Fibroblast of the conjunctiva (primary cell): ENCODE measurements at regions not wholly inside any gene's neighbourhood (a gene's known extent, or its start where the extent isn't known, plus 50 kb on each side); places are given as distances from the start of the nearest gene placed in this dataset.

Experiments used
- DNase-seq: peaks from one replicate; pipeline ENCODE4 v3.0.0-alpha.2; 2010; ENCODE audit warnings: low read depth

DNA sequence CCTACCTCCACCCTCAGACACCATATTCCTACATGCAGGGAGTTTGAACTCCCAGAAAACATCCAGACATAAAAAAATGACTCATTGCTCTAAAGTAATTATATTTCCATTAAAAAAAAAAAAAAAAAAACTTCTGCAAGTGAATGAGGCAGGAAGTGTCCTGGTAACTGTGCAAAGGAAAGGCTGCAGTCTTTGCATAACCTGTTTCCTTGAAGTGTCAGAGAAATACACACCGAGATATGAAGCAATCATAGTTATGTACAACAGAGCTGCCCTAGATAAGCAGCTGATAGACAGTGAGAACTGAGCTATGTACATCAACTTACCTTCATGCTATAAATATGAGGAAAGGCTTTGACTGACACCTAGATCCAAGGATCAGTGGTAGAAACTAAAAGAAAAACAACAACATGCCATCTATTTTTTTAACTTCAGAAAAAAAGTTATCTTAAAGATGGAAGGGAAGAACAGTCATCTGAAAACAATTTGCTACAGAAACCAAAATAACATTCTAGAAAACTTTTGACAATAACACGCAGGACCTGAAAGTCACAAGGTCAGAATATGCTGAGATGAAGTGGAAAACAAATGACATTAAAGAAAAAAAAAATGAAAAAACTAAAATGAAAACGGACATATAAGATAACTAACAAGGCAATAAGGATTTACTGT, 263.2 kb downstream of the SEC23A start:
- DNase-seq, result no peak

DNA sequence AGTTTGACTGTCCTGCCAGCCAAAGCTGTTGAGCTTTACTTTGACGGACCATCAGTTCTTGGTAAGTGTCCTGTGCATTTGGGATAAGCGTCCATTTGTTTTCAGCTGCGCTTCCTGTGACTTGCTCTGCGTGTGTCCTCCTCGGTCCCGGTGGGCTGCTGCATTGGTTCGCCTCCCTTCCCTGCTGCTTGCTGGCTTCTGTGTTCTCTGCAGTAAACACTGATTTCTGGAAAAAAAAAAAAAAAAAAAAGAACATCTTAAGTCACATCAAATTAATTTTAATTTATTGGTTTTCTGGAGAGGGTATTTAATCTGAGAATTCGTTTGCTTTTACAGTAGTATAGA, 264.1 kb downstream of the SEC23A start:
- DNase-seq, result no peak

DNA sequence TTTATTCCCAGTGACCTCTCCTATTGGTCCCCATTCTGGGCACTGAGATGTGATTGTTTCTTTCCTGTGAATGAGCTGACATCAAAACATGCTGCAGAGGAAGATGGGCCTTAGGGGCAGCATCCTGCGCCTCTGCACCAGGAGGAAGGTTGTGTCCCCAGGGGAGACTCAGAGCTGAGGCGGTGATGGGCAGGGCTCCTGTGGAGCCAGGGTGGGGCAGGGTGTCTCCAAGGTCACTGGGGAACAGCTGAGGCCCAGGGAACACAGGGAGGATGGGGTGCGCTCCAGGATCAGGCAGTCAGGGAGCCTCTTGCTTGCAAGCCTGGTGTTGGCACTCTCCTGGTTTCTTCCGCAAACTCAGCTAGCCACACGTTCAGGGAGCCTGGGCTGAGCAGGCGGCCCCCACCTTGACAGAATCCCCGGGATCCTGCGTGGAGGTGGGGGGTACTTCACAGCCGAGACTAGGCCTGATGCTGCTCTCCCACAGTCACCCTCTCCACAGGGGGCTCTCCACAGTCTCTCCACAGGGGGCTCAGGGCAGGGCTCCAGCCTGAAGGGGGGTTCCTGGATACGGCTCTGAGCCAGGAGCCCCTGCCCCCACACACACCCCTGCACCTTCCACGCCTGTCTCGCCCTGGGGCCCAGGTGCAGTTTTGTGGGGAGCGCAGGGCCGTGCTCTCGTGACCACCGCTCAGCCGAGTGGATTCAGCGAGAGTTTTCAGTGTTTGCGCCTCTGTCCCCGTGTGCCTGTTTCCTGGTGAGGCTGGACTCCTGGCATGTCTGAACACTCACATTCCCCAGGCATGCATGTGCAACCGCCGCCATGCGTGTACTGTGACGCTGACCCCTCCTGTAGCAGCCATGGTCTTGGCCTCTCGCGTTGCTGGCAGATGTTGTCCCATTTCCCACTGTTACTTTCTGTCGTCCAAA, 264.7 kb downstream of the SEC23A start:
- no peak for DNase-seq

DNA sequence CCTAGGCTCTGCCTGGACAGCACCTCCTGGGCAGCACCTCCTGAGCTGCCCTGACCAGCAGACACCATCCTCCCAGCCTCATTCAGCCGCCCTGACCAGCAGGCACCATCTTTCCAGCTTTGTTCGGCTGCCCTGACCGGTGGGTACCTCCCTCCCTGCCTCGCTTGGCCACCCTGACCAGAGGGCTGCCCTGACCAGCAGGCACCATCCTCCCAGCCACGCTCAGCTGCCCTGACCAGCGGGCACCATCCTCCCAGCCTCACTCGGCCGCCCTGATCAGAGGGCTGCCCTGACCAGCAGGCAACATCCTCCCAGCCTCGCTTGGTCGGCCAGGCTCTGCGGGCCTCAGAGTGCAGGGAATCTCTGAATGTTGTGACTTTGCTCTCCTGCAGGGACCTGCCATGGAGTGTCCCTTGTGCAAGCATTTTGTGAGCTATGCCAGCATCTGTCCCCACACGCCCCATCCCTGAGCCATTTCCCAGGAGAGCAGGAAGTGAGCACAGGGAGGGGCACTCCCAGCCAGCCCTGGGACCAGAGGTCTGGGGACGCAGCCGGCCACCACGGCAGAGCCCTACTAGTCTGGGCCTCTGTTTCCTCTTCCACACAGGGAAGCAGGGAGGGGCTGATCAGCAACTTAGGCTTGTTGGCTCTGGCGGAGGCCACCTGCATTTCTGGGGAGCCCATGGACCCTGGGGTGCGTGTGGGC, 265.5 kb downstream of the SEC23A start:
- no peak for DNase-seq

DNA sequence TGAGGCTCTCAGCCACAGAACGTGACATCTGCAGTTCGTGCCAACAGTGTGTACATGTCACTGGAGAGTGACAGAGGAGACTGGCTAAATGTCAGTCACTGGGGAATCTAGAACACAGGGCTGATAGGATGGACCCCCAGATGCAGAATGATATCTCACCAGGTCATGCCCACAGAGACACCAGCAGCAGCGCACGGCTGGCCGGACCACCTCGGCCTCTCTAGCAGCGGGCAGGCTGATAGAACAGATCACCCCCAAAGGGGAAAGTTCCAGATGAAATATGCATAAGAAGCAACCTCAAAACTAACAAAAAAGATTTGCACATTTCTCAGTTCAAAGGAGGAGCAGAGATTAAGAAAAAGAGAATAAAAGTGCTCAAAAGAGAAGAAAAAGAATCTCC, 266.5 kb downstream of the SEC23A start:
- no peak for DNase-seq

DNA sequence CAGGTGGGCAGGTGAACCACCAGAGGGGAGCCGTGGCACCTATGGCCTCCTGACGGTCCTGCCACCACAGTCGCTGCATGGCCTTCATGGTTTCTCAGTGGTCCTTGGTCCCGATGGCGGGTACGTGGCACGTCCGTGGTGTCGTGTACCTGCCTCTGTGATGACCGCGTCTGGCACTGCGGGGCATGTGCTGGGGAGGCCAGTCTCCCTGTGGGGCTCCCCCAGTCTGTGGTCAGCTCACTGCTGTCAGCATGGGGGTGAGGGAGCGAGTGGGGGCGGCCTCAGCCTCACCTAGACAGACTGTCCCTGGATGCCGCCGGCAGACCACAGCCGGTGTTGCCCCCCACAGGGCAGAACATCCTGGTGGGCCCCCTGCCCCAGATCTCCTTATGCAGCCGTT, 267.2 kb downstream of the SEC23A start:
- DNase-seq, result no peak

DNA sequence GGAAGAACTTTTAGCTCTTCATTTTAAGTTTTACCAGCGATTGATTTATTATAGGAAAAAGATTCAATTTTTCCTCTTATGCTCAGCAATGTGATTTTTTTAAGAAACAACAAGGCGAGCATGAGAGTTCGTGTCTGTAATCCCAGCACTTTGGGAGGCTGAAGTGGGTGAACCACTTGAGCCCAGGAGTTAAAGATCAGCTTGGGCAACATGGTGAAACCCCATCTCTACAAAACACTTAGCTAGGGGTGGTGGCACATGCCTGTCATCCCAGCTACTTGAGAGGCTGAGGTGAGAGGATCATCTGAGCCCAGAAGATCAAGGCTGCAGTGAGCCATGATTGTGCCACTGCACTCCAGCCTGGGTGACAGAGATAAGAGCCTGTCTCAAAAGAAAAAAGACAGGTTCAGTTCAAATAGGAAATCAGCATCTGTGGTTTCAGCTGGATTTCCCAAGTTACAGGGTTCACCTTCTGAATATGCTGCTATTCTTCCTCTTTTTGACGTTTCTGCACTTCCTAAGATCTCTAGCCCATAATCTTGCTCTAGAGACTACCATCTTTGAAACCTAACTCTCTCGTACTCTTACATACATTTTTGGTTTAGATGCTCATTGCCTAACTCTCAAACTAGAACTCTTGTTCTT, 274.7 kb downstream of the SEC23A start:
- DNase-seq, result no peak

DNA sequence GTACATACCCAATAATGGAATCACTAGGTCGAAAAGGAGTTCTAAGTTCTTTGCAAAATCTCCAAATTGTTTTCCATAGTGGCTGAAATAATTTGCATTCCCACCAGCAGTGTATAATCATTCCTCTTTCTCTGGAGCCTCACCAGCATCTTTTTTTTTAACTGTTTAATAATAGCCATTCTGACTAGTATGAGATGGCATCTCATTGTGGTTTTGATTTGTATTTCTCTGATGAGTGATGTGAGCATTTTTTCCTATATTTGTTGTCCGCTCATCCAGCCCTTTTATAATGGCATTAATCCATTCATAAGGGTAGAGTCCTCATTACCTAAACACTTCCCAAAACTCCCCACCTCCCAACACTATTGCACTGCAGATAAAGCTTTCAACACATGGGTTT, 278.3 kb downstream of the SEC23A start:
- no peak for DNase-seq

DNA sequence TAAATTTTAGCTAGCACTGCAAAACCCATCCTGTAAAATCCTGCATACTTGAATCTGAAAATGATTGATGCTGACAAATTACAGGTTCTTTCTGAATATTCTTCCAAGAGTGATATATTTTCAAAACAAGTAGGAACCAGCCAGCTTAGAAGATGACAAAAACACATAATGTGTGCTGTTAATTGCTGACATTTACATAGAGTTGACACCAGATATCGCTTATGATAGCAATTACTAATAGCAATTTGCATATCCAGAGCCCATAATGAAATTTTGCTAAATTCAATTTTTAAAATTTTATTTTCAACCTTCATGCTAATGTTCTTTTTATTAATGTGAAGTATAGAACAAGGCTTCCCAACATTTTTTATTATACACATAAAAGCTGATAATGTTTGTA, 284.5 kb downstream of the SEC23A start:
- DNase-seq, result no peak

DNA sequence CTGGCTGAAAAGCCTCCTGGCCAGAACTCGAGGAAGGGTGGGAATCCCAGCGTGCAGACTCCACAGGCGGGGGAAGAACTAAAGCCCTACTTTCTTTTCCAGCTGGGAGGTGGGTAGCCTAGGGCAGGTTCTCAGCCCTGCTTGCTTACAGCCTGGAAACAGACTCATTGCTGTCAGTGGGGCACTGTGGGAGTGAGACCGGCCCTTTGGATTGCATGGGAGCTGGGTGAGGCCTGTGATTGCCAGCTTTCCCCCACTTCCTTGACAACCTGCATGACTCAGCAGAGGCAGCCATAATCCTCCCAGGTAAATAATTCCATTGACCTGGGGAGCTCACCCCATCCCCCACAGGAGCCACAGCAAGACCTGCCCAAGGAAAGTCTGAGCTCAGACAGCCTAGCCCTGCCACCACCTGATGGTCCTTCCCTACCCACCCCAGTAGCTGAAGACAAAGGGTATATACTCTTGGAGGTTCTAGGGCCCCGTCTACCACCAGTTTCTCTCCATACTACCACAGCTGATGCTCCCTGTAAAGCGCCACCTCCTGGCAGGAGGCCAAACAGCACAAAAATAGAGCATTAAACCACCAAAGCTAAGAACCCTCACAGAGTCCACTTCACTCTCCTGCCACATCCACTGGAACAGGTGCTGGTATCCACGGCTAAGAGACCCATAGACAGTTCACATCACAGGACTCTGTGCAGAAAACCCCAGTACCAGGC, 294.1 kb downstream of the SEC23A start:
- no peak for DNase-seq

DNA sequence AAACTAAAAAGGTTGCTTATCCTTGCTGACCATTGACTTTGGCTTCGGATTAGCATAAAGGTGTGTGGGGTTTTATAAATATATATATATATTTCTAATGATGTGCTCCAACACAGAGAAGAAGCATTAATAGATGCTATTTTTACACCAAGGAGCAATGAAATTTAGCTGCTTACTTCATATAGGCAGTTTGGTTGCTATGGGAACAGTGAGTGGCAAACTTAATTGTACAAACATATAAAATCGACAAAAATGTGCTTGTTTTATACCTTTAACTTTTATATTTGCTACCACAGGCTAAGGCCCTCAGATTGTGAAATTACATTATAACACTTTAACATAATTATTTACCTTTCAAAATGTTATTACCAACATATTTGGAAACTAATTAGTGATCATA, 303.4 kb downstream of the SEC23A start:
- no peak for DNase-seq

DNA sequence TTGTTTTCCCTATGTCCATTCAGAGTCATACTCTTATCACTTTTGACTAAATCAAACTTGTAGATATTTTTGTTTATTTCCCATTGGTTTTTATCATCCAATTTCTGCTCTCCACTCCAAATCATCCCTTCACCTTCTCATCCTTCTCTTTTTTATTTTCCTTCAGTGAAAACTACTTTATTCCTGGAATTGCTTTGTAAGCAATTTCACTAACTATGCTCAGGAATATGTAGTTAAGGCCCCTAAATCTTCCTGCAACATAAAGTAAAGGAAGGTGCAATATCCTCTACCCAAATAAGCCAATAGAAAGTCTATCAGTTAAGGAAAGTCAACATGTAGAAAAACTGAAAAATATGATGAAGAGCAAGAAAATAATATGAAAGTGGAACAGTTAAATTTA, 308.4 kb downstream of the SEC23A start:
- DNase-seq, result no peak

DNA sequence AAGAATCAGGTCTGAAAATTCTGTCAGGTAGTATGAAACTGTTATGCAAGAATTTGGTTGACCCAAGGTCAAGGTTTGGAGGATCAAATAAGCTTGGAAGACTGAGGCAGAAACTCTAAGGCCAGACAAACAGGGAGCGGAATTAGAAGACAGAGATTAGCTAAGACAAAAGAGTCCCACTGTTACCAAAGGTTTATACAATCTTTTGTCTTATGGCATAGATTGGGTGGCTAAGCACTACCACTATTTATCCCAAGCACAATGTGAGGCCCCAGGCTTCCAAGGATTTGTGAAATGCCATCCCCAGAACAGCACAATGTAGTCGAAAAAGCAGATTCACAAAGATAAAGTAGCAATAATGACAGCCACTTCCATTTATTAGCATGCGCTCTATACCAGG, 311.2 kb downstream of the SEC23A start:
- no peak for DNase-seq

DNA sequence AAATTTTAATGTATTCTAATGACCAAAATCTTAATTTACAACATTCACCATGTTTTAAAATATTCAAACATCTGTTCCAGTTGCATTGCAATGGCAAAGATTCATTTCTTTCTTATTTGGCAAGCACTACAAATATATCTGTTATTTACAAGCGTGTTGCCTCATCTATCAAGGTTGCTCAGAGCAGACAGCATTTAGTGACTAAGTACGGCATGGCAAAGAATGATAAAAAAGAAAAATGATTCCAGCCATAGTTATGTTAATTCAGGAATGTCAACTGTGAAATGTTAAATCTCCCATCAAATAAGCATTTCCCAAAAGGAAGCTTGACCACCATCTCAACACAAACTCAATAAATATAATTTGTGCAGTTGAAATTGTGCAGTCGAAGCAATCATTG, 312.1 kb downstream of the SEC23A start:
- no peak for DNase-seq

DNA sequence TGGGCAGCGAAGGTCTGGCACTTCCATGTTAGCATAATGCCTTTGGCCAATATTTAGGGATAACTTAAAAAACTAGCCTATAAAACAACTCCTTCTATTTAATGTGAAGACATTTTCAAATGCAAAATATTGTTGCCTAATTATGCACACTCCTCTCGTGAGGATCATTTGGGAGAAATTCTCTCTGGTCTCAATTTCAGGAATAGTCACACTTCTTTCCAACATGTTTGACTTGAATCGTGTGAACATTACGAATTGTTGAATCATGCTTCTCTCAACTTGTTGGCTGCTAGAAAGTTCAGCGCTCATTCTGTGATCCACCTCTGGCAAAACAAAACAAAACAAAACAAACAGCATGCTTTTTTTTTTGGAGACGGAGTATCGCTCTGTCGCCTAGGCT, 313.2 kb downstream of the SEC23A start:
- no peak for DNase-seq

DNA sequence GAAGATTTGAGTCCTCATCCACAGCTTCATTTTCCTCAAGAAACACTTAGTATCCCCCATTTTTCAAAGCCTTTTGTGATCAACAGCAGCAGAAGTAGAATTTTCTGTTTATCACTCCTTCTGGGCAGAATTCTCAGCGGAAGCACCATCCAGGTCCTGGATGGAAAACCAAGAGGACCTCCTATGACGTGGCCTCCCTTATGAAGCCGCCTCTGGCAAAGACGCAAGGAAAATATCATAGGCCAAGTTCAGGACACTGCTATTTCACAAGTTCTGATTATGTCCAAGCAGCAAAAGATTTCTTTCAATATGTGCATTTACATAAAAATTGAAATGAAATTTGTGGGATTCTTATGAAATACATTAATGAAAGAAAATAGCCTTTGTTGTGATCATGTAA, 315.0 kb downstream of the SEC23A start:
- DNase-seq, result no peak

DNA sequence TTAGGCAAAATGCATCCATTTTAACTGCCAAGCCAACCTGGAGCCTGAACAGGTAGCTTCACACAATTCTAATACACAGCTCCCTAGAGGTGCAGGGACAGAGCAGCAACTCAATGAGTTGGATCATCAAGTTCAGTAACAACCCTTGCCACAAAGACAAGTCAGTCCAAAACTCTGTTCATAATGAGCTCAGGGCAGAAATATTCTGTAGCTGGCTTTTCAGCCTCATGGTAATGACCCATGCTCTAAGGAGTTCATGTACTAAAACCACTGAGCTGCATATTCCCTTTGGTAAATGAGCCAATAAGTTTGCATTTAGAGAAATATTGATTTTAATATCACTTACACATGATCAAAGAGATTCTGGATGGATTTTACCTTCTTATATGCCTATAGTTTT, 316.1 kb downstream of the SEC23A start:
- DNase-seq, result no peak

DNA sequence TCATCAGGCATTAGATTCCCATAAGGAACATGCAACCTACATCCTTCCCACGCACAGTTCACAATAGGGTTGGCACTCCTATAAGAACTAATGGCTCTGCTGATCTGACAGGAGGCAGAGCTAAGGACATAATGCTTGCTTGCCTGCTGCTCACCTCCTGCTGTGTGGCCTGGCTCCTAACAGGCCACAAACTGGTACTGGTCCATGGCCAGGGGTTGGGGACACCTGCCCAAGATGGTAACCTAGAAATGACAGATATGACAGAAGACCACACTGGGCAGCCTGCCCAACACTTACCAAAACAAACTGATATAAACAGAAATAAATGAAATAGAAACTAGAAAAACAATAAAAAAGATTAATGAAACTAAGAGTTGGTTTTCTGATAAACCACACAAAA, 325.6 kb downstream of the SEC23A start:
- DNase-seq, result no peak

DNA sequence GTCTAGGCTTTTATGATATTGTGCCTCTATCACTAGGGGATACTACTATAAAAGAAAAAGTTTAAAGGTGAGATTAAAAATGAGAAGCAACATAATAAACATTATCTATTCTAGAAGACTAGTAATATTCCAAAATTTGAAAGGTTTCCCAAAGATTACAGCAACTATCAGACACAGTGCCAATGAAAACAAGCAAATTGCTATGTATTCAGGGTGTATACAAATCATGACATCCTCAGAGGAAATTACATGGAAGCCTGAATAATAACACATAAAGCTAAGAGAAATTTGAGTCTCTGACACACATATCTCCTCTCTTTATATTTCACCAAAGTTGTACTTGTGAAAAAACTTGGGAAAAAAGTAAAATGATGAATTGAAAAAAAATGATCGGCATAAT, 327.0 kb downstream of the SEC23A start:
- DNase-seq, result no peak

DNA sequence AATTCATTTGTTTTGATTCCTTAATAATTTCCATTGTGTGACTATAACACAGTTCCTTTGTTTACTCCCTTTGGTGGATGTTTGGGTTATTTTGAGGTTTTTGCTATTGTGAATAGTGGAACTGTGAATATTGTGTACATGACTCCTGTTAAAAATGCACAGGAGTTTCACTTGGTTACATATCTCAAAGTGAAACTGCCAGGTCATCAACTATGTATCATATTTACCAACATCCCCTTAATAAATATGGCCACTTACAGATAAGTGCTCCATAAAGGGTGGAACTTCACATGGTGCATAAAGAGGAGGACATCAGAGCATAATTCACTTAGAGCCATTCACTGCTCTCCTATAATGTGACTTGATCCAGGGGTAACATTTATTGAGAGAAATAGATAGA, 328.9 kb downstream of the SEC23A start:
- DNase-seq, result no peak

DNA sequence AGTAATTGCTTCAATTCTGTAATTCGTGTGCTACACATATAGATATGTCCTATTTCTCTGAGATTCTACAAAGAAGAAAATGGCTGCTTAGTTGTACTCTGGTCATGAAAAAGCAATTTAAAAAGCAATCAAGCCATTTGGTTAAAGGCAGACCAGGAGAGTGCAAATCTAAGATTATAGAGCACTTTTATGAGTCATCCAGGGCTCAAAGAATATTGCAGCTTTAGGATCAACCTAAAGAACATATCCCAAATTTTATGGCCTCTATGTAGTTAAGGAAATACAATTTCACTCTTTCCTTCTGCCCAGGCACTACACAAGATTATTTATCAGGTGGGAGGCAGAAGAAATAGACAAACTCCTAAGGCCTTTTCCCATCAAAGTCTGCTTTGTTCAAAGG, 332.8 kb downstream of the SEC23A start:
- no peak for DNase-seq

DNA sequence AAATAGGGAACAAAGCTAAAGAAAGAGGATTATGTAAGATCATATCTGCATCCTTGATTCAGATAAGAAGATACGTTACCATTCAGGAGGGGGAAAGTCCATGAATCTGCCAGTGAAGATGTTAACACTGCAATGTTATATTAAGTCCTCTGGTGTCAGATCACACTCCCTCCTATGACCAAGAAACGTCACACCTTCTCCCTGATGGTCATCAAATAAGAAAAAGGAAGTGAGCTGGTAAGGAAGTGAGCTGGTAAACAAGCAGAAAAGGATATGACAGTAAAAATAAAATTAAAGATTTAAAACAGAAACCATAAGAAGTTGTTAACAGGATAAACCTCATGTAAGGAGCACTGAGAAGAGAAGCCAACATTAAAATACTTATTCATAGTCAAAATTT, 340.2 kb downstream of the SEC23A start:
- no peak for DNase-seq
